PFSK-1 (cell line): ENCODE measurements at regions not wholly inside any gene's neighbourhood (a gene's known extent, or its start where the extent isn't known, plus 50 kb on each side); places are given as distances from the start of the nearest gene placed in this dataset.

Source experiments
- FOXP2 ChIP-seq: optimal IDR thresholded peaks from 2 replicates; pipeline ENCODE3; 2011; ENCODE audit warnings: borderline replicate concordance, control low read depth, inconsistent platforms; ENCODE audit not compliant: insufficient read depth; ENCODE audit errors: extremely low read length, extremely low read depth
- POLR2AphosphoS5 ChIP-seq: IDR thresholded peaks from 2 replicates; pipeline ENCODE4 v1.6.1; 2012; ENCODE audit warnings: low read depth, mild to moderate bottlenecking, control low read depth, low read length, moderate library complexity
- SIN3A ChIP-seq: IDR thresholded peaks from 2 replicates; pipeline ENCODE4 v1.6.1; 2012; ENCODE audit warnings: mild to moderate bottlenecking, low read length, moderate library complexity, borderline replicate concordance; ENCODE audit not compliant: insufficient read depth
- TAF1 ChIP-seq: IDR thresholded peaks from 2 replicates; pipeline ENCODE4 v1.6.1; 2012; ENCODE audit warnings: low read length, control low read depth, borderline replicate concordance; ENCODE audit not compliant: insufficient read depth
- TF ChIP-seq, protein P1 (sequence below), 2 experiments: IDR thresholded peaks; 2 replicates each; pipeline versions ENCODE4 v1.6.1 to v1.8.0; 2011 to 2012; ENCODE audit warnings: low read depth in 2 of 2, low read length in 2 of 2, control low read depth in 1 of 2, inconsistent platforms in 1 of 2, mild to moderate bottlenecking in 1 of 2, moderate library complexity in 1 of 2; ENCODE audit not compliant: insufficient read depth in 1 of 2

DNA sequence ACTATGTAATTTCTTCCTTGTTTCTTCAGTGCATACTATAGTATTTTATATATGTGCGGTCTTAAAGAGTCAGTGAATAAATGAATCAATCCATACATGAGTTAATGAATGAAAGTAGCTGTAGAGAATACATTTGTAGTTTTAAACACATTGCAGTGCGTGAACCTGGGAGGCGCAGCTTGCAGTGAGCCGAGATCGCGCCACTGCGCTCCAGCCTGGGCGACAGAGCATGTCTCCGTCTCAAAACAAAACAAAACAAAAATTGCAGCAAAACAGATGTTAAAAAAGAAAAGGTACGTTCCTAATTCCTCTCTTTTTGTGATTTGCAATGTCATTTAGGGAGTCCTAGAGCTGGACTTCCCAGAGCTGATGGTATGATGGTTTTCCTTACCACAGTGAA is 1144.8 kb upstream of the FANCL start:
- no peak for TF ChIP-seq TAF1
- no peak for TF ChIP-seq FOXP2
- TF ChIP-seq POLR2AphosphoS5, result no peak
- TF ChIP-seq SIN3A, result no peak
- TF ChIP-seq, protein P1, sequence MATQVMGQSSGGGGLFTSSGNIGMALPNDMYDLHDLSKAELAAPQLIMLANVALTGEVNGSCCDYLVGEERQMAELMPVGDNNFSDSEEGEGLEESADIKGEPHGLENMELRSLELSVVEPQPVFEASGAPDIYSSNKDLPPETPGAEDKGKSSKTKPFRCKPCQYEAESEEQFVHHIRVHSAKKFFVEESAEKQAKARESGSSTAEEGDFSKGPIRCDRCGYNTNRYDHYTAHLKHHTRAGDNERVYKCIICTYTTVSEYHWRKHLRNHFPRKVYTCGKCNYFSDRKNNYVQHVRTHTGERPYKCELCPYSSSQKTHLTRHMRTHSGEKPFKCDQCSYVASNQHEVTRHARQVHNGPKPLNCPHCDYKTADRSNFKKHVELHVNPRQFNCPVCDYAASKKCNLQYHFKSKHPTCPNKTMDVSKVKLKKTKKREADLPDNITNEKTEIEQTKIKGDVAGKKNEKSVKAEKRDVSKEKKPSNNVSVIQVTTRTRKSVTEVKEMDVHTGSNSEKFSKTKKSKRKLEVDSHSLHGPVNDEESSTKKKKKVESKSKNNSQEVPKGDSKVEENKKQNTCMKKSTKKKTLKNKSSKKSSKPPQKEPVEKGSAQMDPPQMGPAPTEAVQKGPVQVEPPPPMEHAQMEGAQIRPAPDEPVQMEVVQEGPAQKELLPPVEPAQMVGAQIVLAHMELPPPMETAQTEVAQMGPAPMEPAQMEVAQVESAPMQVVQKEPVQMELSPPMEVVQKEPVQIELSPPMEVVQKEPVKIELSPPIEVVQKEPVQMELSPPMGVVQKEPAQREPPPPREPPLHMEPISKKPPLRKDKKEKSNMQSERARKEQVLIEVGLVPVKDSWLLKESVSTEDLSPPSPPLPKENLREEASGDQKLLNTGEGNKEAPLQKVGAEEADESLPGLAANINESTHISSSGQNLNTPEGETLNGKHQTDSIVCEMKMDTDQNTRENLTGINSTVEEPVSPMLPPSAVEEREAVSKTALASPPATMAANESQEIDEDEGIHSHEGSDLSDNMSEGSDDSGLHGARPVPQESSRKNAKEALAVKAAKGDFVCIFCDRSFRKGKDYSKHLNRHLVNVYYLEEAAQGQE (IDR thresholded peaks at IDR 0.05; ENCODE audit: insufficient read depth in 1 of 2, low read depth in 2 of 2, low read length in 2 of 2), result no peak

DNA sequence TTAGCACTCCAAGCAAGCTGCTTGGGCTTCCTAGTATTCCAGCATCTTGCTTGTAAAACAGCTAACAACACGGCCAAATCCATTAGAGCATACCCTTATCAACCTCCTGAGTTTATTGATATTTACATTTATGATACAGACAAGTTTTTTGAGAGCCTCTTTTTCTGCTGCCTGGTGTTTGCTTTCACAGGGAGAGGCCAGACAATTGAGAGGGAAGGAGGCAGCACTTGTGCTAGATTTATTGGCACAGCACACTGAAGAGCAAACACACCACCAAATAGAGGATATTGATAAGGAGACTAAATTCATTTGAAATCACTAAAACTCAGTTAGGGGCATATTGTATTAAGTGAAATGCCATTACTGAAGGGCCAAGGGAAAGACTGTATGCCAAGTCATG is 1142.3 kb upstream of the FANCL start:
- TF ChIP-seq SIN3A, result no peak
- TF ChIP-seq, protein P1 (IDR thresholded peaks at IDR 0.05; ENCODE audit: insufficient read depth in 1 of 2, low read depth in 2 of 2, low read length in 2 of 2), result no peak
- no peak for TF ChIP-seq POLR2AphosphoS5
- TF ChIP-seq FOXP2, result no peak
- TF ChIP-seq TAF1, result no peak

DNA sequence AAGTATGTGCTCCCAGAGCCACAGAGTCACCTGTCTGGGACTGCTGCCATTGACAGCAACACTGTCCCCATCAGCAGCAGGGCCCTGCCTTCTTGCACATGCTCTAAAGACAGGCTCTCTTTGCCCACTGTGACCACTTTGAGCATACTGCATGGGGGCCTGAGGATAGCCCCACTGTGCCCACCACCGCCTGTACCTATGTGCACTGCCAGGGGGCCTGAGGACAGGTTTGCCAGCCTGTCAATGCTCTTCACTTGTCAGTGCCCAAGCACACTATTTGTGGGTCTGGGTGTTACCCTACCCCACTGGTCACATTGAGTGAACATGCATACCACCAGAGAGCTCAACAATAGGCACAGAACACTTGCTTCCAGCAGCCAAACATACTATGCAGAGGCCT is 1137.0 kb upstream of the FANCL start:
- TF ChIP-seq TAF1 (no peak), POLR2AphosphoS5 (no peak), FOXP2 (no peak), SIN3A (no peak)
- TF ChIP-seq, protein P1 (IDR thresholded peaks at IDR 0.05; ENCODE audit: insufficient read depth in 1 of 2, low read depth in 2 of 2, low read length in 2 of 2), result no peak

DNA sequence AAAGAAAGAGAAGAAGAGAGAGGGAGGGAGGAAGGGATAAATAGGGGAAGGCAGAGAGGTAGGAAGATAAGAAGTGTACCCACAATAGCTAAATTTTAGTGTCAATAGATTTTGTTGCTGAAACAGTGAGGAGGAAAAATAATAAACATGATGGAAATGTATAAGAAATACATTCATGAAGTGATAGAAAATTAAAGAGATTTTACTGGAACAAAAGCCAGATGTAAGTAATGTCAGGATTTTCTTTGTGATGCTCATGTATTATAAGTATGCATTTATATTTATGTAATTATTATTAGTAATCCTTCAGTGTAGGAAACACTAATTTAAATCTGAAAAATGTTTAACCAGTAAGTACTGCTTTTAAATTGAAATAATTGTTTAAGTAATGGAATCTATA is 1125.2 kb upstream of the FANCL start:
- TF ChIP-seq SIN3A (no peak), FOXP2 (no peak), TAF1 (no peak), POLR2AphosphoS5 (no peak)
- TF ChIP-seq, protein P1 (IDR thresholded peaks at IDR 0.05; ENCODE audit: insufficient read depth in 1 of 2, low read depth in 2 of 2, low read length in 2 of 2), result no peak

DNA sequence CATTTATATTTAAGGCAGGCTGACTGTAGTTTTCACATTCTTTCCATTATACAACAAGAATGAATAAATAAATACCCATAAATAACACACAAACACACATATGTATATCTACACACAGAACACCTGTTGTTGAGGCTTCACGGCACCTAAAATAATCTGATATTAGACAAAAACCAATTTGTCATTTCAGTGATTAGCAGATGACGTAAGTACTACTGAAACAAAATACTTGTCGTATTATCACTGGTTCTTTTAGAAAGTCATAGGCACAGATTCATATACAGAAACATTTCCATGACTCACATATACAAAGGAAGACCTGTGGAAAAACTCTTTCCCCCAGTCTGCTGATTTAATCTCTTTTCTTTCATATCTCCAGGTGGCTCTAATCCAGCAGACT is 1113.4 kb upstream of the FANCL start:
- TF ChIP-seq TAF1 (no peak), SIN3A (no peak)
